Head of caudate nucleus (tissue), 42 donors: ENCODE measurements at regions not wholly inside any gene's neighbourhood (a gene's known extent, or its start where the extent isn't known, plus 50 kb on each side); places are given as distances from the start of the nearest gene placed in this dataset.
"Not testable (repeated sequence)": the region's sequence is repeated elsewhere in the genome, so short reads cannot be mapped to it uniquely, and the experiment has no call there.

Source experiments
- DNase-seq, 42 donors: peaks; one replicate each; pipeline versions ENCODE4 v3.0.0 to v3.0.0-alpha.2; 2020 to 2021; ENCODE audit warnings: mixed read lengths in 7 of 42
- intact Hi-C: fragments of 100-400 bp; cut with DNase I; formaldehyde crosslinking; loops from one replicate; pipeline ENCODE4 v1.15.0; 2022

- intact Hi-C loops, DNase-seq: not testable (repeated sequence)
These were observed 53.1 kb downstream of the HSFY1 start for GRCh38 chrY:18599606-18600005.

- intact Hi-C loops, DNase-seq: not testable (repeated sequence)
These were observed 54.8 kb downstream of the HSFY1 start for GRCh38 chrY:18601287-18601686.

GRCh38 chrY:18606251-18606650 lies 59.7 kb downstream of the HSFY1 start:
- intact Hi-C loops, DNase-seq: not testable (repeated sequence)

GRCh38 chrY:18608205-18608604 lies 61.7 kb downstream of the HSFY1 start:
- intact Hi-C loops, DNase-seq: not testable (repeated sequence)

- intact Hi-C loops, DNase-seq: not testable (repeated sequence)
These were observed 69.3 kb downstream of the HSFY1 start for GRCh38 chrY:18615809-18616208.

- intact Hi-C loops, DNase-seq: not testable (repeated sequence)
These were observed 83.4 kb downstream of the HSFY1 start for GRCh38 chrY:18629805-18630516.

- DNase-seq, intact Hi-C loops: not testable (repeated sequence)
These were observed 84.1 kb downstream of the HSFY1 start for GRCh38 chrY:18630571-18630970.

GRCh38 chrY:18631610-18632009 lies 85.1 kb downstream of the HSFY1 start:
- DNase-seq, intact Hi-C loops: not testable (repeated sequence)

- intact Hi-C loops = no loop called here
- no peak for DNase-seq
These were observed 104.2 kb downstream of the HSFY1 start for GRCh38 chrY:18650746-18651145.

- intact Hi-C loops = no loop called here
- DNase-seq = no peak
These were observed 109.0 kb downstream of the HSFY2 start for GRCh38 chrY:18664559-18664958.

GRCh38 chrY:18669790-18670189 lies 103.7 kb downstream of the HSFY2 start:
- intact Hi-C loops = no loop called here
- peak in 10 of 42 donors; percentile 0 to 43 (median 18) for DNase-seq

GRCh38 chrY:18671970-18672369 lies 101.6 kb downstream of the HSFY2 start:
- intact Hi-C loops = no loop called here
- DNase-seq = no peak

GRCh38 chrY:18686027-18686426 lies 87.5 kb downstream of the HSFY2 start:
- intact Hi-C loops, DNase-seq: not testable (repeated sequence)

- intact Hi-C loops, DNase-seq: not testable (repeated sequence)
These were observed 85.2 kb downstream of the HSFY2 start for GRCh38 chrY:18688362-18688761.

- intact Hi-C loops, DNase-seq: not testable (repeated sequence)
These were observed 84.1 kb downstream of the HSFY2 start for GRCh38 chrY:18689420-18689819.

- intact Hi-C loops, DNase-seq: not testable (repeated sequence)
These were observed 83.5 kb downstream of the HSFY2 start for GRCh38 chrY:18689890-18690593.

GRCh38 chrY:18696788-18697187 lies 76.7 kb downstream of the HSFY2 start:
- DNase-seq, intact Hi-C loops: not testable (repeated sequence)

GRCh38 chrY:18704198-18704597 lies 69.3 kb downstream of the HSFY2 start:
- DNase-seq, intact Hi-C loops: not testable (repeated sequence)

GRCh38 chrY:18711785-18712184 lies 61.8 kb downstream of the HSFY2 start:
- intact Hi-C loops, DNase-seq: not testable (repeated sequence)

- intact Hi-C loops, DNase-seq: not testable (repeated sequence)
These were observed 59.8 kb downstream of the HSFY2 start for GRCh38 chrY:18713760-18714159.
